RWPE2 (cell line): ENCODE measurements at regions not wholly inside any gene's neighbourhood (a gene's known extent, or its start where the extent isn't known, plus 50 kb on each side); places are given as distances from the start of the nearest gene placed in this dataset.

Source experiments
- ATAC-seq: fragments of 200-7000 bp; cut with Tn5 transposase; 3 replicates; pipeline ENCODE4 v1.9.1; 2021; ENCODE audit warnings: low read depth
- DNase-seq: peaks from one replicate; pipeline ENCODE4 v3.0.0-alpha.2; 2020; ENCODE audit warnings: low spot score
- H3K27ac ChIP-seq: fragments of 450-650 bp; 2 replicates; pipeline ENCODE4 v1.5.1; 2017; ENCODE audit warnings: mild to moderate bottlenecking; ENCODE audit not compliant: poor library complexity, severe bottlenecking
- H3K27me3 ChIP-seq: fragments of 250-450 bp; sonication (Bioruptor Pico); 2 replicates; pipeline ENCODE4 v1.5.1; 2021; ENCODE audit warnings: mild to moderate bottlenecking, moderate library complexity; ENCODE audit not compliant: insufficient read depth, poor library complexity, severe bottlenecking
- H3K36me3 ChIP-seq: fragments of 250-450 bp; sonication (Bioruptor Pico); 2 replicates; pipeline ENCODE4 v1.5.1; 2020; ENCODE audit warnings: low read depth, mild to moderate bottlenecking, moderate library complexity
- H3K4me1 ChIP-seq: fragments of 250-450 bp; sonication (Bioruptor Pico); 2 replicates; pipeline ENCODE4 v1.5.1; 2021; ENCODE audit warnings: mild to moderate bottlenecking, moderate library complexity; ENCODE audit not compliant: insufficient read depth, poor library complexity, severe bottlenecking
- H3K4me3 ChIP-seq: fragments of 250-450 bp; sonication (Bioruptor Pico); 2 replicates; pipeline ENCODE4 v1.5.1; 2021; ENCODE audit warnings: mild to moderate bottlenecking, moderate library complexity; ENCODE audit not compliant: severe bottlenecking
- H3K9me3 ChIP-seq: fragments of 250-450 bp; sonication (Bioruptor Pico); 2 replicates; pipeline ENCODE4 v1.5.1; 2021; ENCODE audit warnings: mild to moderate bottlenecking, moderate library complexity; ENCODE audit not compliant: severe bottlenecking
- CTCF ChIP-seq: fragments of 450-650 bp; IDR thresholded peaks from one replicate; pipeline ENCODE4 v1.5.1; 2017; ENCODE audit warnings: mild to moderate bottlenecking, moderate library complexity; ENCODE audit not compliant: poor library complexity, severe bottlenecking

- Histone ChIP-seq H3K4me3 (no peak overlapping the region), H3K9me3 (no peaks in the 10 kb centered on the region), H3K27me3 (no peaks in the 10 kb centered on the region), H3K27ac (no peak overlapping the region), H3K4me1 (no peaks in the 10 kb centered on the region), H3K36me3 (no peaks in the 10 kb centered on the region)
- ATAC-seq: no peak
- TF ChIP-seq CTCF: no peak
- no peak for DNase-seq
Measured at GRCh38 chr21:18663663-18664062, 260.1 kb upstream of the TMPRSS15 start.

GRCh38 chr21:18666725-18667124, 263.1 kb upstream of the TMPRSS15 start:
- Histone ChIP-seq H3K27me3 (no peaks in the 10 kb centered on the region), H3K36me3 (no peaks in the 10 kb centered on the region), H3K4me3 (no peak overlapping the region), H3K4me1 (no peaks in the 10 kb centered on the region), H3K9me3 (no peaks in the 10 kb centered on the region), H3K27ac (no peak overlapping the region)
- no peak for ATAC-seq
- no peak for DNase-seq
- no peak for TF ChIP-seq CTCF

GRCh38 chr21:18673789-18674188, 270.2 kb upstream of the TMPRSS15 start:
- Histone ChIP-seq H3K9me3 (no peaks in the 10 kb centered on the region), H3K27me3 (no peaks in the 10 kb centered on the region), H3K4me1 (no peaks in the 10 kb centered on the region), H3K4me3 (no peak overlapping the region), H3K27ac (no peak overlapping the region), H3K36me3 (no peaks in the 10 kb centered on the region)
- DNase-seq (no peak), ATAC-seq (no peak)
- no peak for TF ChIP-seq CTCF

GRCh38 chr21:18677632-18678031, 274.0 kb upstream of the TMPRSS15 start:
- H3K4me3 ChIP-seq: no peak overlapping the region
- no peaks in the 10 kb centered on the region for H3K27me3 ChIP-seq
- H3K27ac ChIP-seq: no peak overlapping the region
- DNase-seq: no peak
- no peaks in the 10 kb centered on the region for H3K36me3 ChIP-seq
- ATAC-seq: no peak
- TF ChIP-seq CTCF: no peak
- no peaks in the 10 kb centered on the region for H3K9me3 ChIP-seq
- no peaks in the 10 kb centered on the region for H3K4me1 ChIP-seq

GRCh38 chr21:18705971-18706370, 302.4 kb upstream of the TMPRSS15 start:
- Histone ChIP-seq H3K27ac (no peak overlapping the region), H3K36me3 (no peaks in the 10 kb centered on the region), H3K27me3 (no peaks in the 10 kb centered on the region), H3K9me3 (no peaks in the 10 kb centered on the region), H3K4me1 (no peaks in the 10 kb centered on the region), H3K4me3 (no peak overlapping the region)
- TF ChIP-seq CTCF: no peak
- ATAC-seq: no peak
- DNase-seq: no peak
